NCI-H187 (cell line): ENCODE measurements at regions not wholly inside any gene's neighbourhood (a gene's known extent, or its start where the extent isn't known, plus 50 kb on each side); places are given as distances from the start of the nearest gene placed in this dataset.
"Not testable (repeated sequence)": the region's sequence is repeated elsewhere in the genome, so short reads cannot be mapped to it uniquely, and the experiment has no call there.

Source experiments
- DNase-seq, 2 experiments: peaks; one replicate each; lab custom pipeline; 2025; lab: John Stamatoyannopoulos, UW

GRCh38 chr10:22824984-22825383, 102.9 kb upstream of the ARMC3 start:
- no peak for DNase-seq

GRCh38 chr10:22824520-22824919, 103.3 kb upstream of the ARMC3 start:
- DNase-seq: no peak

GRCh38 chr10:22823109-22823508, 104.7 kb upstream of the ARMC3 start:
- no peak for DNase-seq

GRCh38 chr10:22821921-22822320, 105.9 kb upstream of the ARMC3 start:
- DNase-seq: not testable (repeated sequence)

- no peak for DNase-seq
Observed at GRCh38 chr10:22821501-22821900, 106.4 kb upstream of the ARMC3 start.

- no peak for DNase-seq
Observed at GRCh38 chr10:22816298-22816653, 101.9 kb upstream of the PIP4K2A start.

- no peak for DNase-seq
Observed at GRCh38 chr10:22810643-22811465, 96.5 kb upstream of the PIP4K2A start.

GRCh38 chr10:22807238-22807637, 92.9 kb upstream of the PIP4K2A start:
- no peak for DNase-seq

- peak; percentile 47 to 77 for DNase-seq
Observed at GRCh38 chr10:22805304-22805703, 90.9 kb upstream of the PIP4K2A start.

GRCh38 chr10:22803261-22803885, 89.0 kb upstream of the PIP4K2A start:
- DNase-seq: no peak

GRCh38 chr10:22801785-22802184, 87.4 kb upstream of the PIP4K2A start:
- no peak for DNase-seq

GRCh38 chr10:22797796-22798195, 83.4 kb upstream of the PIP4K2A start:
- DNase-seq: not testable (repeated sequence)

GRCh38 chr10:22795546-22795945, 81.2 kb upstream of the PIP4K2A start:
- no peak for DNase-seq

GRCh38 chr10:22792161-22792560, 77.8 kb upstream of the PIP4K2A start:
- no peak for DNase-seq

GRCh38 chr10:22791665-22792064, 77.3 kb upstream of the PIP4K2A start:
- DNase-seq: peak; percentile 0 to 25

- no peak for DNase-seq
Observed at GRCh38 chr10:22784668-22785067, 70.3 kb upstream of the PIP4K2A start.

GRCh38 chr10:22783807-22784206, 69.4 kb upstream of the PIP4K2A start:
- DNase-seq: no peak

GRCh38 chr10:22780474-22780885, 66.1 kb upstream of the PIP4K2A start:
- no peak for DNase-seq

- DNase-seq: no peak
Observed at GRCh38 chr10:22779331-22780019, 65.1 kb upstream of the PIP4K2A start.

- no peak for DNase-seq
Observed at GRCh38 chr10:22774102-22774501, 59.7 kb upstream of the PIP4K2A start.

- DNase-seq: not testable (repeated sequence)
Observed at GRCh38 chr10:22771631-22772030, 57.3 kb upstream of the PIP4K2A start.

GRCh38 chr10:22770270-22770669, 55.9 kb upstream of the PIP4K2A start:
- DNase-seq: no peak

- no peak for DNase-seq
Observed at GRCh38 chr10:22767859-22768258, 53.5 kb upstream of the PIP4K2A start.
